Natural killer cell (primary cell): ENCODE measurements at regions not wholly inside any gene's neighbourhood (a gene's known extent, or its start where the extent isn't known, plus 50 kb on each side); places are given as distances from the start of the nearest gene placed in this dataset.

ENCODE experiments used
- ATAC-seq, 3 donors: fragments of 150-1000 bp in 2 of 3; fragments of 200-7000 bp in 1 of 3; cut with Tn5 transposase; 1 replicate in 1 of 3; 2 replicates in 2 of 3; pipeline ENCODE4 v1.10.0; 2021; ENCODE audit warnings: mild to moderate bottlenecking in 2 of 3, moderate library complexity in 2 of 3
- DNase-seq, 2 donors: peaks; one replicate each; pipeline versions ENCODE4 v3.0.0 to v3.0.0-alpha.2; 2013 to 2021; ENCODE audit warnings: mixed read lengths in 1 of 2
- H3K27ac ChIP-seq: one replicate; pipeline ENCODE4 v1.5.1; 2013; ENCODE audit warnings: mild to moderate bottlenecking, low read length
- H3K27me3 ChIP-seq: one replicate; pipeline ENCODE4 v1.6.1; 2013; ENCODE audit warnings: low read length; ENCODE audit not compliant: control insufficient read depth, insufficient read depth
- H3K36me3 ChIP-seq: one replicate; pipeline ENCODE4 v1.6.1; 2013; ENCODE audit warnings: low read length; ENCODE audit not compliant: control insufficient read depth, insufficient read depth
- H3K4me1 ChIP-seq: one replicate; pipeline ENCODE4 v1.6.1; 2013; ENCODE audit warnings: low read length; ENCODE audit not compliant: control insufficient read depth, insufficient read depth
- H3K4me3 ChIP-seq: one replicate; pipeline ENCODE4 v1.5.1; 2013; ENCODE audit warnings: low read length
- H3K9me3 ChIP-seq: one replicate; pipeline ENCODE4 v1.6.1; 2013; ENCODE audit warnings: low read length; ENCODE audit not compliant: control insufficient read depth, insufficient read depth
- H3K27ac Mint-ChIP-seq, 2 donors: one replicate each; pipeline ENCODE4 v1.8.0; 2022; ENCODE audit warnings: mild to moderate bottlenecking in 2 of 2, mixed read lengths in 2 of 2, moderate library complexity in 1 of 2
- H3K27me3 Mint-ChIP-seq, 2 donors: one replicate each; pipeline ENCODE4 v1.8.0; 2022; ENCODE audit warnings: low read depth in 2 of 2, mixed read lengths in 2 of 2
- H3K36me3 Mint-ChIP-seq: one replicate; pipeline ENCODE4 v1.8.0; 2022; ENCODE audit warnings: mixed read lengths
- H3K4me1 Mint-ChIP-seq, 2 donors: one replicate each; pipeline ENCODE4 v1.8.0; 2022; ENCODE audit warnings: mixed read lengths in 2 of 2
- H3K4me3 Mint-ChIP-seq: one replicate; pipeline ENCODE4 v1.8.0; 2022; ENCODE audit warnings: mild to moderate bottlenecking, moderate library complexity, mixed read lengths
- H3K9me3 Mint-ChIP-seq, 2 donors: one replicate each; pipeline ENCODE4 v1.8.0; 2022; ENCODE audit warnings: mixed read lengths in 2 of 2
- WGBS: methylation state at CpG from one replicate; pipeline ENCODE4 v1.1.7; 2013; ENCODE audit warnings: missing lambda C conversion rate; ENCODE audit not compliant: insufficient coverage; 5-methylcytosine and 5-hydroxymethylcytosine counted together
- intact Hi-C: fragments of 100-400 bp; cut with micrococcal nuclease; formaldehyde crosslinking; loops from one replicate; pipeline ENCODE4 v1.14.2; 2022
- TF ChIP-seq, protein P1 (sequence below): fragments of 200-600 bp; IDR thresholded peaks from one replicate; pipeline ENCODE4 v1.8.0; 2022; ENCODE audit warnings: antibody characterized with exemption

DNA sequence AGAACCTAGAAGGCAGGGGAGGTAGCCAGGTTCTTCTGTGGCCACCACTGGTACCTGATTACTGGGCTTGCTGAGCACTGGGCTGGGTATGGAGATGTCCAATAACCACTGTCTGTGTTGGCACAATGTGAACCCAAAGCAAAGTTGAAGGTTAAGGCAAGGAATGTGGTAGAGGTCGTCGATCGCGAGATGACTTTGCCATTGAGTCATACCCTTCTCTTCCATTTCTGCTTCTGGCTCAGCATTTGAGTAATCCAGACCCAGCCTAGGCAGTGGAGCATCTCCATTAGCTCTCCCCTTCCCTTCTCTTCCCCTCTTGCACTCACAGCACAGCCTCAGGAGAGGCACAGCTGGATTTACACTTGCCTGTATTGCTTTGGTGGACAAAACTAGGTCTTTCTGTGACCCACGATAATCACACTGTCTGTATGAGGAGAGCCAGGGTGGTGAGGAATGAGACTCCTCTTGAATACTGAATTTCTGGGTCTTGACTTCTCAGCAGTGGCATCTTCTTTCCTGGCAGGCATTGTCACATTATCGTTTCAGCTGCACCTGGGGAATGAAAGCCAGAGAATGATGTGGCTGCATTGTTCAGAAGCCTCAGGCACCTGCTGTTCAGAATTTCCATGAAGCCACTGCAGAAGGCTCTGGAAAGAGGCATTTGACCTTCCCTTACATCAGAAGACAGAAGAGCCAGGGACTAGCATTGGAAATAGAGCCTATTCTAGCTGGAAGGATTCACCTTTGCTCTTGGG lies 272.6 kb downstream of the PDCD6IP start:
- Histone ChIP-seq H3K27me3 (no peaks in the 10 kb centered on the region), H3K4me1 (peaks cover 12% of the 10 kb centered on the region), H3K4me3 (no peak overlapping the region), H3K9me3 (no peaks in the 10 kb centered on the region), H3K27ac (no peak overlapping the region), H3K36me3 (no peaks in the 10 kb centered on the region)
- intact Hi-C loops: no loop called here
- H3K4me3 Mint-ChIP-seq: no peak overlapping the region
- ATAC-seq: no peak
- peaks cover 10 to 15% of the 10 kb centered on the region in 2 donors for H3K4me1 Mint-ChIP-seq
- no peak for DNase-seq
- H3K9me3 Mint-ChIP-seq: no peaks in the 10 kb centered on the region
- 51% methylated on average over 6 of the region's 6 CpGs for WGBS
- H3K27me3 Mint-ChIP-seq: no peaks in the 10 kb centered on the region
- no peaks in the 10 kb centered on the region for H3K36me3 Mint-ChIP-seq
- TF ChIP-seq, protein P1, sequence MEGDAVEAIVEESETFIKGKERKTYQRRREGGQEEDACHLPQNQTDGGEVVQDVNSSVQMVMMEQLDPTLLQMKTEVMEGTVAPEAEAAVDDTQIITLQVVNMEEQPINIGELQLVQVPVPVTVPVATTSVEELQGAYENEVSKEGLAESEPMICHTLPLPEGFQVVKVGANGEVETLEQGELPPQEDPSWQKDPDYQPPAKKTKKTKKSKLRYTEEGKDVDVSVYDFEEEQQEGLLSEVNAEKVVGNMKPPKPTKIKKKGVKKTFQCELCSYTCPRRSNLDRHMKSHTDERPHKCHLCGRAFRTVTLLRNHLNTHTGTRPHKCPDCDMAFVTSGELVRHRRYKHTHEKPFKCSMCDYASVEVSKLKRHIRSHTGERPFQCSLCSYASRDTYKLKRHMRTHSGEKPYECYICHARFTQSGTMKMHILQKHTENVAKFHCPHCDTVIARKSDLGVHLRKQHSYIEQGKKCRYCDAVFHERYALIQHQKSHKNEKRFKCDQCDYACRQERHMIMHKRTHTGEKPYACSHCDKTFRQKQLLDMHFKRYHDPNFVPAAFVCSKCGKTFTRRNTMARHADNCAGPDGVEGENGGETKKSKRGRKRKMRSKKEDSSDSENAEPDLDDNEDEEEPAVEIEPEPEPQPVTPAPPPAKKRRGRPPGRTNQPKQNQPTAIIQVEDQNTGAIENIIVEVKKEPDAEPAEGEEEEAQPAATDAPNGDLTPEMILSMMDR: no peak
- no peak overlapping the region for H3K27ac Mint-ChIP-seq

DNA sequence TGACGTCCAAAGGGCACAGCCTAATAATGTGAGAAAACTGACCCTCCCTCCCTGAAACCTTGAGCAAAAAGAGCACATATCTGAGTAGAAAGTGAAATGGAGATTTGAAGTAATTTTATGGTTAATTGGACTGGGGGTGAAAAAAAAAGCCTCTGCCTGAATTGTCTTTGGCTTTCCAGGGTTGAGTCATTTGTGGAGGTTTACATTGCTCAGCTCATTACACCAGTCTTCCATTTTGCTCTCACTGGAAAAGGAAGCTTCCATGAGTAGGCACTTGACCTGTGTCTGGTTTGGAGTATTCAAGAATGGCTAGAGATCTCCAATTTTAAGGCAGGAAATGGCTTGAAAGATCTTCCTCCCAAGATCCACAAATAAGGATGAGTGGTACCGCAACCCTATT lies 273.9 kb downstream of the PDCD6IP start:
- H3K4me3 Mint-ChIP-seq: no peak overlapping the region
- intact Hi-C loops: no loop called here
- Histone ChIP-seq H3K4me1 (peaks cover 12% of the 10 kb centered on the region), H3K36me3 (no peaks in the 10 kb centered on the region), H3K27me3 (no peaks in the 10 kb centered on the region), H3K9me3 (no peaks in the 10 kb centered on the region), H3K4me3 (no peak overlapping the region), H3K27ac (no peak overlapping the region)
- no peak for DNase-seq
- TF ChIP-seq, protein P1: no peak
- no CpG with 5 or more reads among the region's 2 CpGs for WGBS
- no peaks in the 10 kb centered on the region for H3K27me3 Mint-ChIP-seq
- ATAC-seq: no peak
- H3K9me3 Mint-ChIP-seq: no peaks in the 10 kb centered on the region
- no peak overlapping the region for H3K27ac Mint-ChIP-seq
- H3K36me3 Mint-ChIP-seq: no peaks in the 10 kb centered on the region
- H3K4me1 Mint-ChIP-seq: peaks cover 10 to 15% of the 10 kb centered on the region in 2 donors

DNA sequence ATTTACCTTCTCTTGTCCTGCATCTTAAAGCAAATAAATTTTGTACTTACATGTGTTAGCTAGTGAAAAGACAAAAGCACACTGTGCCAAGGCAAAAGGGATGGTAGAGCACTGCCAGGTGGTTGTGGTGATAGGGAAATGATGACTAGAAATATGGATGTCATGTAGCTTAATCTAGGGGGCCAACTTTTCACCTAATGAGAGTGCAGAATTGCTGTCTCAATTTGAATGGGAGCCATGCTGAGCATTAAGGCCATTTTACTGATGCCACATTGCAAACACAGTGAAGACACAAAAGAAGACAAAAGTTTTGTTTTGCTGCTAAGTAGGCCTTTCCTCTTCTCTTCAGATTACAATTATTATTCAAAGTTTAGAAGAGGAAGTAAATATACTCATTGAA lies 274.7 kb downstream of the PDCD6IP start:
- Mint-ChIP-seq H3K4me1 (peaks cover 10 to 15% of the 10 kb centered on the region in 2 donors), H3K4me3 (no peak overlapping the region), H3K27ac (no peak overlapping the region), H3K27me3 (no peaks in the 10 kb centered on the region), H3K36me3 (no peaks in the 10 kb centered on the region), H3K9me3 (no peaks in the 10 kb centered on the region)
- TF ChIP-seq, protein P1: no peak
- no peak overlapping the region for H3K4me3 ChIP-seq
- no peak for DNase-seq
- peaks cover 12% of the 10 kb centered on the region for H3K4me1 ChIP-seq
- ATAC-seq: no peak
- intact Hi-C loops: no loop called here
- H3K27me3 ChIP-seq: no peaks in the 10 kb centered on the region
- H3K36me3 ChIP-seq: no peaks in the 10 kb centered on the region
- no peak overlapping the region for H3K27ac ChIP-seq
- H3K9me3 ChIP-seq: no peaks in the 10 kb centered on the region

DNA sequence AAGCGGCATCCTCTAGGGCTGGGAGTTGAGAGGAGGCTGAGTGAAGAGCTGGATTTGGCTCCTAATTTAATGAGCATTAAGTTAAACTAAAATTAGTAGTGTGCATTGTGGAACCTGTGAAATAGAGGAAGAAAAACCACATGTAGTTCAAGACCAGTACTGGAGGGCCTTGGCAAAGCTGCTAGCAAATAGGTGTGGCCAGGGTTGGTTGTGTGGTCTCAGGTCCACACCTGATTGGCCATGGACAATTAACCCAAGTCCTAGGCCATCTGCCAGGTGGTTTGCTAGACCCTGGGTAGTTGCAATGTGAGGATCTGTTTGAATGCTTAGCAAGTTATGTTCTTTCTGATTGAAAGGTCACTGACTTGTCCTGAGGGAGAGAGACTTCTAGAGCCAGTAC lies 275.5 kb downstream of the PDCD6IP start:
- Mint-ChIP-seq H3K27ac (no peak overlapping the region), H3K36me3 (no peaks in the 10 kb centered on the region), H3K4me1 (peaks cover 10 to 15% of the 10 kb centered on the region in 2 donors), H3K4me3 (no peak overlapping the region), H3K27me3 (no peaks in the 10 kb centered on the region), H3K9me3 (no peaks in the 10 kb centered on the region)
- TF ChIP-seq, protein P1: no peak
- H3K27me3 ChIP-seq: no peaks in the 10 kb centered on the region
- H3K9me3 ChIP-seq: no peaks in the 10 kb centered on the region
- DNase-seq (no peak), ATAC-seq (no peak)
- peaks cover 12% of the 10 kb centered on the region for H3K4me1 ChIP-seq
- intact Hi-C loops: no loop called here
- H3K36me3 ChIP-seq: no peaks in the 10 kb centered on the region
- no peak overlapping the region for H3K4me3 ChIP-seq
- H3K27ac ChIP-seq: no peak overlapping the region
- WGBS: 100% methylated on average over 1 of the region's 1 CpG
